GM12864 (cell line): ENCODE measurements at regions not wholly inside any gene's neighbourhood (a gene's known extent, or its start where the extent isn't known, plus 50 kb on each side); places are given as distances from the start of the nearest gene placed in this dataset.

Source experiments
- DNase-seq: peaks from one replicate; pipeline ENCODE4 v3.0.0-alpha.2; 2011; ENCODE audit warnings: low read depth
- H3K4me3 ChIP-seq: 2 replicates; pipeline ENCODE4 v1.5.1; 2011; ENCODE audit warnings: mild to moderate bottlenecking, low read depth, low read length, control low read depth
- TF ChIP-seq, protein P1 (sequence below): IDR thresholded peaks from 2 replicates; pipeline ENCODE4 v1.5.1; 2011; ENCODE audit warnings: low read depth, mild to moderate bottlenecking, moderate library complexity, low read length, control low read depth, inconsistent platforms; ENCODE audit errors: missing control alignments

DNA sequence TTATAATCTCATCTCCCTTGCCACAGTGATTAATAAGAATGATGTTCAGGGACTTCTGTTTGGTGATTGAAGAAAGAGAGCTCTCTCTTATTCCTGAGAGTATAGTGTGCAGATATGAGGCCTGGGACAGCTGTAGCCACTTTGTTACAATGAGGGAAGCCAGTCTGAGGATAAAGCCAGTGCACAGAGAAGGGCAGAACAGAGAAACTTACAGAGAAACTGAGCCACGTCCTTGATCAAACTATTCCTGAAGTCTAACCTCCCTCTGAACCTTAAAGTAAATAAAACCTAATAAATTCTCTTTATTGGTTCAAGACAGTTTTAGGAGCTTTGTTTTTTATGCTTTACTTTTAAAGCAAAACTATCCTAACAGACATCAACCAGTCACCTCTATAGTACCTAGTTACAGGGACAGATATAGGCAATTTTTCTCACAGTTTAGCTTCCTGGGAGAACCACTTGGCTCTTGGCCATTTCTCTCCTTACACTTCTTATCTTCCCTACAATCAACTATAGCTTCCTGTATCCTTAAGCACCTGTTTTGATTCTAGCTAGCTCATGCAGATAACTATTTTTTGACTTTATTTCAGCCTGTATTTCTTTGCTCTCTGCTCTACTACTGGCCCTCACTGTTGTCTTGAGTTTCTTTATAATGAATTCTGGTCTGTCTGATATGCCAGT, 284.4 kb downstream of the SHQ1 start:
- DNase-seq, result no peak
- TF ChIP-seq, protein P1, sequence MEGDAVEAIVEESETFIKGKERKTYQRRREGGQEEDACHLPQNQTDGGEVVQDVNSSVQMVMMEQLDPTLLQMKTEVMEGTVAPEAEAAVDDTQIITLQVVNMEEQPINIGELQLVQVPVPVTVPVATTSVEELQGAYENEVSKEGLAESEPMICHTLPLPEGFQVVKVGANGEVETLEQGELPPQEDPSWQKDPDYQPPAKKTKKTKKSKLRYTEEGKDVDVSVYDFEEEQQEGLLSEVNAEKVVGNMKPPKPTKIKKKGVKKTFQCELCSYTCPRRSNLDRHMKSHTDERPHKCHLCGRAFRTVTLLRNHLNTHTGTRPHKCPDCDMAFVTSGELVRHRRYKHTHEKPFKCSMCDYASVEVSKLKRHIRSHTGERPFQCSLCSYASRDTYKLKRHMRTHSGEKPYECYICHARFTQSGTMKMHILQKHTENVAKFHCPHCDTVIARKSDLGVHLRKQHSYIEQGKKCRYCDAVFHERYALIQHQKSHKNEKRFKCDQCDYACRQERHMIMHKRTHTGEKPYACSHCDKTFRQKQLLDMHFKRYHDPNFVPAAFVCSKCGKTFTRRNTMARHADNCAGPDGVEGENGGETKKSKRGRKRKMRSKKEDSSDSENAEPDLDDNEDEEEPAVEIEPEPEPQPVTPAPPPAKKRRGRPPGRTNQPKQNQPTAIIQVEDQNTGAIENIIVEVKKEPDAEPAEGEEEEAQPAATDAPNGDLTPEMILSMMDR, result no peak
- no peak overlapping the region for H3K4me3 ChIP-seq

DNA sequence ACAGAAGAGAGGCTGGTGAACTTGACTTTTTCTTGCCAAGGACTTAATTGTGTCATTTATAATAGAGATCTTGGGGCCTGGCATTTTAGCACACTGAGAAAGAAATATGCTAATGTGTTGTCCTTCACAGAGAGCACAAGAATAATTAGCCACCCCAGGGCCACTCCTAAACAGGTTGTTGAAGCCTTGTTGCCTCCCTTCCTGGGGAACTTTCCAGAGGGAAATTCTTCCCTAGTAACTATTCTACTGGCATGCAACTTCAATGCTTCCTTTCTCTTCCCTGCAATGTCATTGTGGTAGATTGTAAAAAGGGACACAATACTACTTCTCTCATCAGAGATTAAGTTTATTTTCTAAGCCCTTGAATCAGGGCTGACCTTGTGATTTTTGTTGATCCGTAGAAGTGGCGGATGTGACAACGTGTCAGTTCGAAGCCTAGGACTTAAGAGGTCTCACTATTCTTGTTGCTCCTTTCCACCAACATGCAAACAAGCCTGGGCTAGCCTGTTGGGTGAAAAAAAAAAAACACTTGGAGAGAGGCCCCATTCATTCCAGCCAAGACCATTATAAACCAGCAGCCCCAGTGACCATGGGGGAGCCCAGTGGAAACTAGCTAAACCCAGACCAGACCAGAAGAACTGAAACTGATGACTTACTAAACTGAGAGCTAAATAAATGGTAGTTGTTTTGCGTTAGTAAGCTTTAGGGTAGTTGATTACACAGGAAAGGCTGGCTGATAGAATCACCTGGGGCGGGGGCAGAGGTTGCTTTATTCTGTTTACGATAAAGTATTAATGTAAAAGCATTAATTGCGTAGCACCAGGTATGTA, 287.2 kb downstream of the SHQ1 start:
- no peak for DNase-seq
- no peak overlapping the region for H3K4me3 ChIP-seq
- TF ChIP-seq, protein P1, result no peak

DNA sequence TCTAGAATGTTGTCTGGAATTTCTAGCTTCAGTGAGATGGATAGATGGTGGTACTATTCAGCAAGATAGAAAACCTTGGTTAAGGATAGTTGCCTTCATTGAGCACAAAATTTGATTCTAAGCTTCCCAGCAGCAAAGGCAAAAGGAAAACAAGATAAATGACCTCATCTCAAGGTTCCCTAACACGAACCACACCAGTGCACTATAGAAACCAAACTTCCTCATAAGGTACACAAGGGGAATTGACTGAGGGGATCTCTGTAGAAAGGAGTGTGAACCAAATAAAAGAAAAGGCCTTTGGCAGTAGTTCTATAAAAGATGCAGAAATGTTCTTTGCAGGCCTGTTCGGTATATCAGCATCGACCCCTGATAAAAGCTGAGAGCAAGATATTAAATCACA, 288.9 kb downstream of the SHQ1 start:
- no peak overlapping the region for H3K4me3 ChIP-seq
- TF ChIP-seq, protein P1, result no peak
- no peak for DNase-seq

DNA sequence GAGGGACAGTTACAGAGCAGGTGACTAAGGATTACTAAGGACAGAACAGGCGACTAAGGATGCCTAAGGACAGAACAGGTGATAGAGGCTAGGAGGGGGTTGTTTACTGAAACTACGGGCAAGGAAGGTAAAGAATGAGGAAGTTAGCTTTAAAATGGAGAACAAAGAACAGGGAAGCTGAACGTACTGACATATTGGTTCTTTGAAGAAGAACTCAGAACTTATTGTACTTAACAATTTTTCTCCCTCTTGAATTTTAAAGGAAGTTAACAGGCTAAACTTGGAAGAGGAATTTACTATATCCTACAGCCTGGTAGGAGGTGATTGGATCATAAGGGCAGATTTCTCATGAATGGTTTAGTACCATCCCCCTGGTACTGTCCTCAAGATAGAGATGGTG, 290.2 kb downstream of the SHQ1 start:
- DNase-seq, result no peak
- no peak overlapping the region for H3K4me3 ChIP-seq
- TF ChIP-seq, protein P1, result no peak

DNA sequence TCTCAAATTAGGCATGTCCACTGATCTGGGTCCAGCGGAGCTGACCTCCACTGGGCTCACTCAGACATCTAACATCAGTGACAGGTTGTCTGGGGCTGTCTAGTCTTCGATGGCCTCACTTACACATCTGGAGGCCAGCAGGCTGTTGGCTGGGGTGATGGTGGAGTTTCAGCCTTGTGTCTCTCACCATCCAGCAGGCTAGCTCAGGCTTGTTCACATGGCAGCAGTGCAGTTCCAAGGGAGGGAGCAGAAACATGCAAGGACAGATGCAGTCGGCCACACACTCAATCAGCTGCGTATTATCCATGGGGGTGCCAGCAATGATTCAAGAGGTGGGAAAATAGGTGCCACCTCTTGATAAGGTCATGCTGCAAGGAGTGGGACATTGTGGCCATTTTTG, 292.5 kb downstream of the SHQ1 start:
- no peak overlapping the region for H3K4me3 ChIP-seq
- no peak for DNase-seq
- TF ChIP-seq, protein P1, result no peak

DNA sequence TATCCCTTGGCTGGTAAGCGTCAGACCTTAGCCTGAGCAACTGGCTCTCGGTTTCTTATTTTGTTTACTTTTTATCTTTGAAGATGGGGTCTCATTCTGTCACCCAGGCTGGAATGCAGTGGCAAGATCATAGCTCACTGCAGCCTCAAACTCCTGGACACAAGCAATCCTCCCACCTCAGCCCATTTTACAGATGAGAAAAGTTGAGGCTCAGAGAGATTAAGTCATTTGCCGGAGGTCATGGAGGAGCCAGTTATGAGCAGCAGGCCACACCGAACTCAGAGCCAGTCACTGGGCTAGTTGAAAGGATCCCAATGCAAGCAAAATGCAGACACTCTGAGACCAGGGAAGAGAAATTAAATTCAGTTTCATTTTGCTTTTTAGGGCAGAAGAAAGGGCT, 293.6 kb downstream of the SHQ1 start:
- TF ChIP-seq, protein P1, result no peak
- no peak overlapping the region for H3K4me3 ChIP-seq
- DNase-seq, result no peak
